VCaP (cell line): ENCODE measurements at regions not wholly inside any gene's neighbourhood (a gene's known extent, or its start where the extent isn't known, plus 50 kb on each side); places are given as distances from the start of the nearest gene placed in this dataset.

ENCODE experiments used
- H3K27ac ChIP-seq: fragments of 450-650 bp; 2 replicates; pipeline ENCODE4 v1.5.1; 2017
- TF ChIP-seq, protein P1 (sequence below): fragments of 450-650 bp; conservative IDR thresholded peaks from 2 replicates; pipeline ENCODE4 v1.5.1; 2017; ENCODE audit warnings: mild to moderate bottlenecking, moderate library complexity

GRCh38 chr2:2762166-2762908, 431.3 kb upstream of the MYT1L start:
- TF ChIP-seq, protein P1, sequence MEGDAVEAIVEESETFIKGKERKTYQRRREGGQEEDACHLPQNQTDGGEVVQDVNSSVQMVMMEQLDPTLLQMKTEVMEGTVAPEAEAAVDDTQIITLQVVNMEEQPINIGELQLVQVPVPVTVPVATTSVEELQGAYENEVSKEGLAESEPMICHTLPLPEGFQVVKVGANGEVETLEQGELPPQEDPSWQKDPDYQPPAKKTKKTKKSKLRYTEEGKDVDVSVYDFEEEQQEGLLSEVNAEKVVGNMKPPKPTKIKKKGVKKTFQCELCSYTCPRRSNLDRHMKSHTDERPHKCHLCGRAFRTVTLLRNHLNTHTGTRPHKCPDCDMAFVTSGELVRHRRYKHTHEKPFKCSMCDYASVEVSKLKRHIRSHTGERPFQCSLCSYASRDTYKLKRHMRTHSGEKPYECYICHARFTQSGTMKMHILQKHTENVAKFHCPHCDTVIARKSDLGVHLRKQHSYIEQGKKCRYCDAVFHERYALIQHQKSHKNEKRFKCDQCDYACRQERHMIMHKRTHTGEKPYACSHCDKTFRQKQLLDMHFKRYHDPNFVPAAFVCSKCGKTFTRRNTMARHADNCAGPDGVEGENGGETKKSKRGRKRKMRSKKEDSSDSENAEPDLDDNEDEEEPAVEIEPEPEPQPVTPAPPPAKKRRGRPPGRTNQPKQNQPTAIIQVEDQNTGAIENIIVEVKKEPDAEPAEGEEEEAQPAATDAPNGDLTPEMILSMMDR = no peak
- no peak overlapping the region for H3K27ac ChIP-seq

GRCh38 chr2:2758793-2759367, 427.8 kb upstream of the MYT1L start:
- TF ChIP-seq, protein P1 = no peak
- no peak overlapping the region for H3K27ac ChIP-seq

DNA sequence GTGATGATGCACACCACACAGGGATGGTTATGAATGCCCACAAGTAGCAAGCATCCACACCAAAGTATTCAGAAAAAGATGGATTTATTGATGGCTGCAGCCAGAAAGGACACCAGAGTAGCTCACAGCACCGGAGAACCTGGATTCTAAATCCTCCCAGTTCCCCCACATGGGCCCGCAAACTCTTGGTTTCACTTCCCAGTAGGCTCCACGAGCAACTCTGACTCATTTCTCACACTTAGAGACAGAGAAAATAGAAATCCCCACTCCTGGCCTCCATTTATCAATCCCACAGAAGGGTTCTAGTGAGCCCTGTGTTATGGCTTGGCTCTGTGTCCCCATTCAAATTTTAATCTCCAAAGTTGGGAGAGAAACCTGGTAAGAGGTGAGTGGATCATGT, 426.7 kb upstream of the MYT1L start:
- TF ChIP-seq, protein P1 = no peak
- H3K27ac ChIP-seq = no peak overlapping the region

- TF ChIP-seq, protein P1 = no peak
- H3K27ac ChIP-seq = no peak overlapping the region
Measured at GRCh38 chr2:2756886-2757285, 425.8 kb upstream of the MYT1L start.

DNA sequence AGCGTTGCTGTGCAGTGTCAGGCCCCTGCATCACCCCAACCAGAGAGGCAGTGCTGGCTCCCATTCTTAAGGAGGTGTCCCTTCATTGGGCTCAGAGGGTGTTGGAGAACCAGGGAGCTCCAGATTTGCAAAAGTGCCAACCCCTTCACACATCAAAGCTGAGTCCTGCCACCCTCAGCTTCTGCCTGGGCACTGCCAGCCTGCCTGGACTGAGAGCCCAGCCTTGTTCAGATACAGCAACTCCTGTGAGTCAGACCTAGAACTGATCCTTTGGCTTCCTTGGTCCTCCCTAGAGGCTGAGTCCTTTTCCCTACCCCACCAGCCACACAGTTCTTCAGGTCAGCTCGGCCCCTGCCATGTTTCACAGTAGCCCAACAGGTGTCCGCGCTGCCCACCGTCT, 424.9 kb upstream of the MYT1L start:
- H3K27ac ChIP-seq = no peak overlapping the region
- TF ChIP-seq, protein P1 = no peak

DNA sequence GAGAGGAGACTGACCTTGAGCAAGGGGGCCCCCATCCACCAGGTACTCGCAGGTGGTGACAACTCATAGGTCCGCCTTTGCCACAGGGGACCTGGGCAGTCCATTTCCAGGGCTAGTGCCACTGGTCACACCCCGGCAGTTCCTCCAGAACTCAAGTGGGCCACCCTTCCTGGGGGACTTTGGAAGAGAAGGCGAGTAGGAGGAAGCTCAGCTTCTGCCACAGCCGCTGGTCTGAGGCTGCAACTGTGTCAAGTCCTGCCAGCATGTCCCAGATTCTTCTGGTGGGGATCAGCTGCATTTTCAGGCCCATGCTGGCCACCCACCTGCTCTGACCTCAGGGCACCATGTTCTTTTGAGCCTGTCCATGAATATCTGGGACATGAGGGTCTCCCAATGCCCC, 423.9 kb upstream of the MYT1L start:
- TF ChIP-seq, protein P1 = no peak
- H3K27ac ChIP-seq = no peak overlapping the region

GRCh38 chr2:2751715-2752315, 420.7 kb upstream of the MYT1L start:
- TF ChIP-seq, protein P1 = no peak
- H3K27ac ChIP-seq = no peak overlapping the region
